Liver (tissue), 7 donors: ENCODE measurements at regions not wholly inside any gene's neighbourhood (a gene's known extent, or its start where the extent isn't known, plus 50 kb on each side); places are given as distances from the start of the nearest gene placed in this dataset.

Source experiments
- DNase-seq: peaks from one replicate; pipeline ENCODE4 v3.0.0-alpha.2; 2017; ENCODE audit warnings: low spot score
- H3K27ac ChIP-seq, 2 donors: one replicate each; pipeline ENCODE4 v1.7.0; 2013; ENCODE audit warnings: inconsistent platforms in 2 of 2, low read length in 2 of 2, control low read depth in 1 of 2, low read depth in 1 of 2, mild to moderate bottlenecking in 1 of 2
- H3K27me3 ChIP-seq, 4 donors: one replicate each; pipeline versions ENCODE4 v1.6.1 to v1.7.0; 2013; ENCODE audit warnings: low read length in 3 of 4, inconsistent platforms in 1 of 4, mild to moderate bottlenecking in 1 of 4, moderate library complexity in 1 of 4; ENCODE audit not compliant: control insufficient read depth in 4 of 4, insufficient read depth in 4 of 4
- H3K36me3 ChIP-seq, 4 donors: one replicate each; pipeline versions ENCODE4 v1.6.1 to v1.7.0; 2013; ENCODE audit warnings: low read length in 3 of 4, mild to moderate bottlenecking in 3 of 4, low read depth in 1 of 4, moderate library complexity in 1 of 4; ENCODE audit not compliant: control insufficient read depth in 4 of 4, insufficient read depth in 3 of 4
- H3K4me1 ChIP-seq, 4 donors: one replicate each; pipeline versions ENCODE4 v1.6.1 to v1.7.0; 2013; ENCODE audit warnings: low read length in 3 of 4, mild to moderate bottlenecking in 3 of 4, moderate library complexity in 1 of 4; ENCODE audit not compliant: control insufficient read depth in 4 of 4, insufficient read depth in 4 of 4
- H3K4me3 ChIP-seq, 3 donors: one replicate each; pipeline versions ENCODE4 v1.6.1 to v1.7.0; 2013; ENCODE audit warnings: low read length in 3 of 3, control low read depth in 1 of 3, low read depth in 1 of 3, mild to moderate bottlenecking in 1 of 3
- H3K9ac ChIP-seq, 2 donors: one replicate each; pipeline ENCODE4 v1.7.0; 2013; ENCODE audit warnings: low read length in 2 of 2, mild to moderate bottlenecking in 2 of 2, moderate library complexity in 2 of 2, control low read depth in 1 of 2, low read depth in 1 of 2
- H3K9me3 ChIP-seq, 4 donors: one replicate each; pipeline versions ENCODE4 v1.6.1 to v1.7.0; 2013; ENCODE audit warnings: low read length in 3 of 4; ENCODE audit not compliant: control insufficient read depth in 4 of 4
- ATF3 ChIP-seq: IDR thresholded peaks from 2 replicates; pipeline ENCODE4 v1.6.1; 2016; ENCODE audit warnings: antibody characterized with exemption
- EGR1 ChIP-seq, 2 donors: IDR thresholded peaks; 2 replicates each; pipeline ENCODE4 v1.6.1; 2016 to 2018; ENCODE audit warnings: antibody characterized with exemption in 2 of 2, low read depth in 2 of 2
- FOXA1 ChIP-seq: IDR thresholded peaks from 2 replicates; pipeline ENCODE4 v1.6.1; 2016; ENCODE audit warnings: antibody characterized with exemption
- FOXA2 ChIP-seq: IDR thresholded peaks from 2 replicates; pipeline ENCODE4 v1.6.1; 2016; ENCODE audit warnings: antibody characterized with exemption
- GABPA ChIP-seq, 2 donors: IDR thresholded peaks in 1 of 2; conservative IDR thresholded peaks in 1 of 2; 2 replicates each; pipeline ENCODE4 v1.6.1; 2016; ENCODE audit warnings: antibody characterized with exemption in 2 of 2, mild to moderate bottlenecking in 1 of 2, moderate library complexity in 1 of 2
- HNF4A ChIP-seq, 2 donors: conservative IDR thresholded peaks; 2 replicates each; pipeline ENCODE4 v1.6.1; 2016; ENCODE audit warnings: antibody characterized with exemption in 2 of 2, mild to moderate bottlenecking in 2 of 2
- HNF4G ChIP-seq: IDR thresholded peaks from 2 replicates; pipeline ENCODE4 v1.6.1; 2016; ENCODE audit warnings: antibody characterized with exemption
- JUND ChIP-seq, 2 donors: IDR thresholded peaks; 2 replicates each; pipeline ENCODE4 v1.6.1; 2016; ENCODE audit warnings: antibody characterized with exemption in 2 of 2
- MAX ChIP-seq: IDR thresholded peaks from 2 replicates; pipeline ENCODE4 v1.6.1; 2016; ENCODE audit warnings: antibody characterized with exemption
- NR2F2 ChIP-seq: IDR thresholded peaks from 2 replicates; pipeline ENCODE4 v1.6.1; 2016; ENCODE audit warnings: antibody characterized with exemption
- RAD21 ChIP-seq, 2 donors: IDR thresholded peaks; 2 replicates each; pipeline ENCODE4 v1.6.1; 2016; ENCODE audit warnings: antibody characterized with exemption in 2 of 2, mild to moderate bottlenecking in 2 of 2
- REST ChIP-seq: IDR thresholded peaks from 2 replicates; pipeline ENCODE4 v1.6.1; 2016; ENCODE audit warnings: antibody characterized with exemption, mild to moderate bottlenecking
- RXRA ChIP-seq, 2 donors: IDR thresholded peaks; 2 replicates each; pipeline ENCODE4 v1.6.1; 2017 to 2018; ENCODE audit warnings: antibody characterized with exemption in 2 of 2, mild to moderate bottlenecking in 1 of 2
- SP1 ChIP-seq: IDR thresholded peaks from 2 replicates; pipeline ENCODE4 v1.6.1; 2018; ENCODE audit warnings: antibody characterized with exemption, mild to moderate bottlenecking
- TAF1 ChIP-seq: conservative IDR thresholded peaks from 2 replicates; pipeline ENCODE4 v1.6.1; 2016; ENCODE audit warnings: antibody characterized with exemption, mild to moderate bottlenecking
- YY1 ChIP-seq: IDR thresholded peaks from 2 replicates; pipeline ENCODE4 v1.6.1; 2016; ENCODE audit warnings: antibody characterized with exemption, mild to moderate bottlenecking
- WGBS: extraction: QIAGEN DNeasy Blood & Tissue Kit; methylation state at CpG from one replicate; pipeline ENCODE4 v1.1.7; 2013; 5-methylcytosine and 5-hydroxymethylcytosine counted together
- donor health status: healthy.
- donor health status: healthy.
- donor health status: healthy.
- donor health status: healthy.

- H3K9ac ChIP-seq: no peak overlapping the region
- no peaks in the 10 kb centered on the region for H3K4me1 ChIP-seq
- 65% methylated on average over 3 of the region's 3 CpGs for WGBS
- no peaks in the 10 kb centered on the region for H3K9me3 ChIP-seq
- H3K27ac ChIP-seq: no peak overlapping the region
- no peak for DNase-seq
- H3K27me3 ChIP-seq: no peaks in the 10 kb centered on the region
- no peak overlapping the region for H3K4me3 ChIP-seq
- TF ChIP-seq RAD21 (IDR thresholded peaks at IDR 0.05) (no peak), YY1 (no peak), TAF1 (no peak), SP1 (no peak), FOXA2 (no peak)
- no peaks in the 10 kb centered on the region for H3K36me3 ChIP-seq
Observed at GRCh38 chr16:52022177-52022576, 524.8 kb downstream of the TOX3 start.

GRCh38 chr16:52016387-52016786 is 530.6 kb downstream of the TOX3 start:
- Histone ChIP-seq H3K9me3 (peaks cover 3 to 13% (median 10%) of the 10 kb centered on the region in 4 donors), H3K36me3 (no peaks in the 10 kb centered on the region), H3K9ac (no peak overlapping the region), H3K27me3 (no peaks in the 10 kb centered on the region), H3K27ac (no peak overlapping the region), H3K4me1 (no peaks in the 10 kb centered on the region), H3K4me3 (peak overlapping the region in 1 of 3 donors; percentile 2)
- TF ChIP-seq EGR1 (IDR thresholded peaks at IDR 0.05; ENCODE audit: low read depth in 2 of 2): no peak
- TF ChIP-seq REST: no peak
- TF ChIP-seq HNF4G: no peak
- TF ChIP-seq GABPA (IDR thresholded peaks at IDR 0.05 in 1 of 2, conservative IDR thresholded peaks at IDR 0.05 in 1 of 2): no peak
- no peak for TF ChIP-seq MAX
- TF ChIP-seq RAD21 (IDR thresholded peaks at IDR 0.05): no peak
- TF ChIP-seq ATF3: no peak
- no peak for TF ChIP-seq SP1
- TF ChIP-seq TAF1: no peak
- TF ChIP-seq FOXA1: no peak
- no peak for TF ChIP-seq HNF4A (conservative IDR thresholded peaks at IDR 0.05)
- TF ChIP-seq RXRA (IDR thresholded peaks at IDR 0.05): no peak
- TF ChIP-seq NR2F2: no peak
- TF ChIP-seq JUND (IDR thresholded peaks at IDR 0.05): no peak
- TF ChIP-seq YY1: no peak
- WGBS: 46% methylated on average over 2 of the region's 2 CpGs
- DNase-seq: no peak

GRCh38 chr16:52005551-52005950 is 541.4 kb downstream of the TOX3 start:
- DNase-seq: no peak
- H3K9ac ChIP-seq: no peak overlapping the region
- no peaks in the 10 kb centered on the region for H3K36me3 ChIP-seq
- H3K27ac ChIP-seq: no peak overlapping the region
- no peaks in the 10 kb centered on the region for H3K4me1 ChIP-seq
- no peak for TF ChIP-seq RXRA (IDR thresholded peaks at IDR 0.05)
- no peak overlapping the region for H3K4me3 ChIP-seq
- no peaks in the 10 kb centered on the region for H3K27me3 ChIP-seq
- no peaks in the 10 kb centered on the region for H3K9me3 ChIP-seq
